Right lobe of liver (tissue), 6 donors: ENCODE measurements at regions not wholly inside any gene's neighbourhood (a gene's known extent, or its start where the extent isn't known, plus 50 kb on each side); places are given as distances from the start of the nearest gene placed in this dataset.

Source experiments
- ATAC-seq, 4 donors: fragments of 200-7000 bp; cut with Tn5 transposase; one replicate each; pipeline ENCODE4 v1.9.1; 2020; ENCODE audit warnings: mild to moderate bottlenecking in 4 of 4, moderate library complexity in 4 of 4
- DNase-seq, 3 donors: peaks; one replicate each; pipeline ENCODE4 v3.0.0-alpha.2; 2020
- H3K27ac ChIP-seq, 3 donors: fragments of 200-600 bp; one replicate each; pipeline ENCODE4 v1.8.0; 2022
- H3K27me3 ChIP-seq, 2 donors: fragments of 200-600 bp; one replicate each; pipeline ENCODE4 v1.8.0; 2022
- H3K36me3 ChIP-seq, 4 donors: fragments of 200-600 bp; sonication (generic) in 1 of 4; one replicate each; pipeline versions ENCODE4 v1.5.1 to v1.8.0; 2017 to 2022; ENCODE audit warnings: control low read depth in 1 of 4
- H3K4me1 ChIP-seq, 4 donors: fragments of 200-600 bp; sonication (generic) in 1 of 4; one replicate each; pipeline versions ENCODE4 v1.5.1 to v1.8.0; 2017 to 2022; ENCODE audit warnings: control low read depth in 1 of 4
- H3K4me3 ChIP-seq, 3 donors: fragments of 200-600 bp; one replicate each; pipeline ENCODE4 v1.8.0; 2022
- H3K9me3 ChIP-seq, 4 donors: fragments of 200-600 bp; sonication (generic) in 1 of 4; one replicate each; pipeline versions ENCODE4 v1.5.1 to v1.8.0; 2017 to 2022; ENCODE audit warnings: control low read depth in 1 of 4
- POLR2A ChIP-seq: fragments of 450-650 bp; IDR thresholded peaks from one replicate; pipeline ENCODE4 v1.6.1; 2017; ENCODE audit warnings: antibody characterized with exemption, mild to moderate bottlenecking
- whole genome bisulfite sequencing: methylation state at CpG from one replicate; pipeline ENCODE4 v1.1.6; 2018; ENCODE audit warnings: low coverage, low lambda C conversion rate; ENCODE audit not compliant: insufficient coverage; ENCODE audit errors: missing lambda C conversion rate; 5-methylcytosine and 5-hydroxymethylcytosine counted together
- intact Hi-C, 2 donors: fragments of 100-400 bp; cut with DNase I; formaldehyde crosslinking; loops; one replicate each; pipeline versions ENCODE4 v1.11.2 to v1.14.1; 2022
- TF ChIP-seq, protein P1 (sequence below), 4 donors: fragments of 200-600 bp in 3 of 4; fragments of 450-650 bp in 1 of 4; IDR thresholded peaks; one replicate each; pipeline versions ENCODE4 v1.5.1 to v1.8.0; 2016 to 2022; ENCODE audit warnings: antibody characterized with exemption in 4 of 4, mild to moderate bottlenecking in 2 of 4
- donor health status: DM: no; HTN: yes; CAD: no.
- donor health status: DM: no; HTN: no; CAD: no.
- donor health status: DM: no; HTN: no; CAD: no.
- donor health status: DM: no; HTN: yes; CAD: no.
- donor health status: DM: no; HTN: yes; CAD: no.

DNA sequence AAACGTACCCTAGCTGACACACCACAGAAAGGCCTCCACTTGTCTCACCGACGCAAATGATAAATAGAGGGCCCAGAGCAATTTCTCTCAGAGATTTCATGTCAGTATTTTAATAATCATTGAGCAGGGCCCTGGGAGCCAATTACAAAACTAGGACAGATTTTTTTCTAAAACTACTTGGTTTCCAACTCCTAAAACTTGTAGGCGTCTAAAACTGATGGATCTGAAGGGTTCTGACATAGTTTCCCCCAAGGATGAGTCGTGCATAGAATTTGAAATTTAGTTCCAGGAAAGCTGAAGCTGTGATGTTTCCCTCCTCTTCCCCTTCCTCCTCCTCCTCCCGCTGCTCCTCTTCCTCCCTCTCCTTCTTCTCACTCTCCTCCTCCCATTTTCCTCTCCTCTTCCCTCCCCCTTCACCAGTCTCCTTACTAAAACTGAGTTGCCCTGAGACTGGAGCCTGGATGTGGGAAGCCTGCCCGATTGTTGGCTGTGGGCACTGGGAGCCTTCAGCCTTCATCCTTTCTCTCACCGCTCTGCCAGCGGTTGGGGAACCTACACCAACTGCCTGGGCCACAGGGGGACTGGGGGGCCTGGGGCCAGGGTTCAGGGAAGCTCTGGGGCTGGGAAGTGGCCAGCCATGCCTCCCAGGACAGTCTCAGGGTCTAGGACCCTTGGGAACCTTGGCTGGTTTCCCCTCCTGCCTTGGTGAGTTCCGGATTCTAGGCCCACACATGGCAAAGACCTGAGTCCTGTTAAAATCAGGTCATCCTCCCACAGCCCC lies 73.9 kb upstream of the SLC6A11 start:
- Histone ChIP-seq H3K27ac (no peak overlapping the region), H3K9me3 (no peaks in the 10 kb centered on the region), H3K4me3 (no peak overlapping the region), H3K36me3 (no peaks in the 10 kb centered on the region), H3K27me3 (peaks cover 0 to 15% of the 10 kb centered on the region in 2 donors), H3K4me1 (no peaks in the 10 kb centered on the region)
- 66% methylated on average over 8 of the region's 10 CpGs for WGBS
- intact Hi-C loops: loop anchor here in 1 of 2 donors (5.0 kb wide), 1 partner anchor 400 kb away; no protein-coding TSS in a partner anchor
- ATAC-seq (no peak), DNase-seq (no peak)
- TF ChIP-seq, protein P1, sequence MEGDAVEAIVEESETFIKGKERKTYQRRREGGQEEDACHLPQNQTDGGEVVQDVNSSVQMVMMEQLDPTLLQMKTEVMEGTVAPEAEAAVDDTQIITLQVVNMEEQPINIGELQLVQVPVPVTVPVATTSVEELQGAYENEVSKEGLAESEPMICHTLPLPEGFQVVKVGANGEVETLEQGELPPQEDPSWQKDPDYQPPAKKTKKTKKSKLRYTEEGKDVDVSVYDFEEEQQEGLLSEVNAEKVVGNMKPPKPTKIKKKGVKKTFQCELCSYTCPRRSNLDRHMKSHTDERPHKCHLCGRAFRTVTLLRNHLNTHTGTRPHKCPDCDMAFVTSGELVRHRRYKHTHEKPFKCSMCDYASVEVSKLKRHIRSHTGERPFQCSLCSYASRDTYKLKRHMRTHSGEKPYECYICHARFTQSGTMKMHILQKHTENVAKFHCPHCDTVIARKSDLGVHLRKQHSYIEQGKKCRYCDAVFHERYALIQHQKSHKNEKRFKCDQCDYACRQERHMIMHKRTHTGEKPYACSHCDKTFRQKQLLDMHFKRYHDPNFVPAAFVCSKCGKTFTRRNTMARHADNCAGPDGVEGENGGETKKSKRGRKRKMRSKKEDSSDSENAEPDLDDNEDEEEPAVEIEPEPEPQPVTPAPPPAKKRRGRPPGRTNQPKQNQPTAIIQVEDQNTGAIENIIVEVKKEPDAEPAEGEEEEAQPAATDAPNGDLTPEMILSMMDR (IDR thresholded peaks at IDR 0.05): no peak
- no peak for TF ChIP-seq POLR2A

DNA sequence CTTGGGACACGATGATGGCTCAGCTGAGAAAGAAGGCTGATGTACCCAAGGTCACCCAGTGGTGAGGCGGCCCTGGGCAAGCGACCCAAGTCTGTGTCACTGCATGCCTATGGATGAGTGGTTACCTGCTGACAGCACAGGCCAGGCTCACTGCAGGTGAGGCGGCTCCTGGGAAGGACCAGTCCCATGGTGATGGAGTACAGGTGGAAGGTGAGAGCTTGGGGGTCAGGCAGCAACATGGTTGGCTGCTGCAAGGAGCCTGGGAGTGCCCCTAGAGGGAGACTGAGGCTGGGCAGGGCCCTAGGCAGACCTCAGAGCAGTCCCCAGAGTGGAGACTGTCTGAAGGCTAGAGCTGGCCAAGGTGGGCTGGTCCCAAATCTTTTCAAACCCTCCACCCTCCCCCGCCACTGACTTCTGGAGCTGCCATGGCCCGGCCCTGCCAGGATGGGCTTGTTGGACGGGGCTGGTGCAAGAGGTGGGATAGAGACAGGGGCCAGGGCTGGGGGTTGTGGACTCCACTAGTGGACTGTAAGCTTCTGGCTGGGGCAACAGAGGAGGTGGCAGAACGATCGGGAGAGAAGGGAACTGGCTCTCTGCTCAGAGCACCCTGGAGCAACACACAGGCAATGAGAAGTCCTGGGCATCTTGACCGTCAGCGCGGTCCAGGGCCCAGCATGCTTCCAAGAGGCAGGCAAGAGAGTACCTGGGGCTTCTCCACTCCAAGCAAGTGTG lies 72.5 kb upstream of the SLC6A11 start:
- intact Hi-C loops: loop anchor here in 1 of 2 donors (5.0 kb wide), 1 partner anchor 401 kb away; no protein-coding TSS in a partner anchor
- no peak for TF ChIP-seq POLR2A
- TF ChIP-seq, protein P1 (IDR thresholded peaks at IDR 0.05): no peak
- H3K9me3 ChIP-seq: no peaks in the 10 kb centered on the region
- H3K27me3 ChIP-seq: peaks cover 0 to 4% of the 10 kb centered on the region in 2 donors
- ATAC-seq (no peak), DNase-seq (no peak)
- H3K36me3 ChIP-seq: no peaks in the 10 kb centered on the region
- H3K27ac ChIP-seq: no peak overlapping the region
- 71% methylated on average over 4 of the region's 12 CpGs for WGBS
- no peak overlapping the region for H3K4me3 ChIP-seq
- H3K4me1 ChIP-seq: no peaks in the 10 kb centered on the region

DNA sequence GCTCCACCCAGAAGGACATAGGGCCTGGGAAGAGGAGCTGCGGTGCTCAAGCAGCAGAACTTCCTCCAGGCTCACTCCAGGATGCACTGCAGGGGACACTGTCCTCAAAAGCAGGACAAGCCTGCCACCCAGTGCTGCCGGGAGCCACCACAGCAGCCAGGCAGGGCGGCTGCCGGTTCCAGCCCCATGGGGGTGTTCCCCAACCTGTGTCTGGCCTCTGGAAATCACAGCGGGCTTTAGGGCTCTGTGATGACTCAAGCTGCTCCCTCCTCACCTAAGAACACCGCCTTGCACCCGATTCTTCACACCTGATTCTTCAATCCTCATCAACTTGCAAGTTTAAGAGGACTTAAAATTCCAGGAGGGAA lies 71.9 kb upstream of the SLC6A11 start:
- no peaks in the 10 kb centered on the region for H3K9me3 ChIP-seq
- DNase-seq: no peak
- peak; percentile 36 to 46 (median 43) for ATAC-seq
- no peak overlapping the region for H3K27ac ChIP-seq
- H3K36me3 ChIP-seq: no peaks in the 10 kb centered on the region
- TF ChIP-seq, protein P1 (IDR thresholded peaks at IDR 0.05): no peak
- no peak for TF ChIP-seq POLR2A
- H3K27me3 ChIP-seq: peaks cover 0 to 4% of the 10 kb centered on the region in 2 donors
- intact Hi-C loops: loop anchor here in 1 of 2 donors (5.0 kb wide), 1 partner anchor 402 kb away; no protein-coding TSS in a partner anchor
- 10% methylated on average over 2 of the region's 7 CpGs for whole genome bisulfite sequencing
- H3K4me1 ChIP-seq: no peaks in the 10 kb centered on the region
- no peak overlapping the region for H3K4me3 ChIP-seq

DNA sequence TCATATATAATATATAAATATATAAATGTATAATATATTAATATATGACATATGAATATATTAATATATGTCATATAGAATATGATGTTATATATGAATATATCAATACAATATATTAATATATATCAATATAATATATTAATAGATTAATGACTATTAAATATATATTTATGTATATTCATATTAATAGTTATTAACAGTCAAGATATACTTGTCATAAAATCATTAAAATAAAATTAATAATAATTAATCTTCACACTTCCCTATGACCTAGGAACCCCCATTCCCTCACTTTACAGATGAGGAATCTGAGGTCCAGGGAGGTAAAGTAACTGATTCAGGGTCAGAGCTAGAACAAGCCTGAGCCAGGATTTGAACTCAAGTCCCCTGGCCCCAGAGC lies 70.6 kb upstream of the SLC6A11 start:
- intact Hi-C loops: no loop called here
- no peak for DNase-seq
- no peaks in the 10 kb centered on the region for H3K9me3 ChIP-seq
- no peak overlapping the region for H3K27ac ChIP-seq
- no peaks in the 10 kb centered on the region for H3K36me3 ChIP-seq
- no peak overlapping the region for H3K4me3 ChIP-seq
- H3K4me1 ChIP-seq: no peaks in the 10 kb centered on the region
- no peak for ATAC-seq
- TF ChIP-seq POLR2A: no peak
- TF ChIP-seq, protein P1 (IDR thresholded peaks at IDR 0.05): no peak
- H3K27me3 ChIP-seq: peaks cover 0 to 4% of the 10 kb centered on the region in 2 donors
